SKM-1 (cell line): ENCODE measurements at regions not wholly inside any gene's neighbourhood (a gene's known extent, or its start where the extent isn't known, plus 50 kb on each side); places are given as distances from the start of the nearest gene placed in this dataset.
"Not testable (repeated sequence)": the region's sequence is repeated elsewhere in the genome, so short reads cannot be mapped to it uniquely, and the experiment has no call there.

ENCODE experiments used
- DNase-seq: peaks from one replicate; lab custom pipeline; 2025; ENCODE audit not compliant: unreplicated experiment; lab: John Stamatoyannopoulos, UW

GRCh38 chr12:66774929-66775328 lies 96.1 kb upstream of the GRIP1 start:
- DNase-seq: no peak

GRCh38 chr12:66775871-66776270 lies 97.0 kb upstream of the GRIP1 start:
- DNase-seq: no peak

DNA sequence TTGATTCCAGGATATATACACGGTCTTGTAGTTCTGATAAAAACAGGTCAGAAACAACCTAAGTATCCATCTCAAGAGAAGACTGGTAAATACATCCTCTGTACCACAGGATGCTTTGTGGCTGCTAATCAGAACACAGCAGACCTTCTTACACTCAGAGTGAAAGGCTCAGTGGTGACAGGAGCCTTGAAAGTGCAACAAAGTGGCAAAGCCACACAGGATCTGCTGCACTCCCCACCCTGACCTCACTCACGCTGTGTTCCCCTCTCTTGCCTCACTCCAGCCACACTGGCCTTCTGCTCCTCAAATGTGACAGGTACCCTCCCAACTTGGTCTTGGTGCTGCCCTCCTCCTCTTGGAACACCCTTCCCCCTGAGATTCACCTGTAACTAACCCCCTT lies 98.1 kb upstream of the GRIP1 start:
- DNase-seq: no peak

- no peak for DNase-seq
These were observed 100.6 kb upstream of the GRIP1 start for GRCh38 chr12:66779466-66779865.

- no peak for DNase-seq
These were observed 107.8 kb upstream of the GRIP1 start for GRCh38 chr12:66786531-66787308.

DNA sequence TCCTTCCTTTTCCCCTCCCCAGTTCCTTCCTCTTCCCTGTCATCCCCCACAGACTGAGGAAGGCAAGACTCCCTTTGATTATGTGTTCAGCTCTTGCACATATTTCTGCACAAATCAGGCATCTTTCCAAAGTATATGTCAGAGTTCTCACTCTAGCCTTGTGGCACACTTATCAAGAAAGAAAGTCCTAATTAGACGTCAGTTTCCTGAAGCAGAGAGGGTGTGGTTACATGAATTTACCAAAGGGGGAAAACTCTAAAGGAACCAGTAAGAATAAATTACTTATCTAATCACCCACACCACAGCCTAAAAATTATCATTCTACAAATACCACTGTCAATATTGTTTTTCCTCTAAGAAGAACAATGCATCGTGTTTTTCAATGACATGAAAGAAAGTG lies 120.7 kb upstream of the GRIP1 start:
- no peak for DNase-seq

DNA sequence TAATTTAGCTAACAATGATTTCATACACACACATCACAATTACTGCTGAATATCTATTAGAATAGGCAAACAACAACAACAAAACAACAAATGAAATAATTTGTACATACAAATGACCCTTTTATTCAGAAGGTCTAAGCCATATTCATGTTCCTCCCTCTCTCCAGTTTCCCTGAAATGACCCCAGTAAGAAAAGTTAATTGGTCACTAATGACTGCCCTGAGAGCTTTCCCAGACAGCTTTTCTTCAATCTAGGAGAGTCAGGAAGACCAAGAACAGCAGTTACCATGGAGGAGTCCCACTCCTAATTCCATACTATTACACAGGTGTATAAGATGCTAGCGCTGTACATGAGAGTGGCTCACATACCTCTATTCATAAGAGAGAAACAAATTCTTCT lies 121.2 kb upstream of the GRIP1 start:
- no peak for DNase-seq

GRCh38 chr12:66803930-66804329 lies 125.1 kb upstream of the GRIP1 start:
- DNase-seq: no peak

- no peak for DNase-seq
These were observed 125.7 kb upstream of the GRIP1 start for GRCh38 chr12:66804563-66804974.

GRCh38 chr12:66808606-66809005 lies 129.7 kb upstream of the GRIP1 start:
- DNase-seq: no peak

DNA sequence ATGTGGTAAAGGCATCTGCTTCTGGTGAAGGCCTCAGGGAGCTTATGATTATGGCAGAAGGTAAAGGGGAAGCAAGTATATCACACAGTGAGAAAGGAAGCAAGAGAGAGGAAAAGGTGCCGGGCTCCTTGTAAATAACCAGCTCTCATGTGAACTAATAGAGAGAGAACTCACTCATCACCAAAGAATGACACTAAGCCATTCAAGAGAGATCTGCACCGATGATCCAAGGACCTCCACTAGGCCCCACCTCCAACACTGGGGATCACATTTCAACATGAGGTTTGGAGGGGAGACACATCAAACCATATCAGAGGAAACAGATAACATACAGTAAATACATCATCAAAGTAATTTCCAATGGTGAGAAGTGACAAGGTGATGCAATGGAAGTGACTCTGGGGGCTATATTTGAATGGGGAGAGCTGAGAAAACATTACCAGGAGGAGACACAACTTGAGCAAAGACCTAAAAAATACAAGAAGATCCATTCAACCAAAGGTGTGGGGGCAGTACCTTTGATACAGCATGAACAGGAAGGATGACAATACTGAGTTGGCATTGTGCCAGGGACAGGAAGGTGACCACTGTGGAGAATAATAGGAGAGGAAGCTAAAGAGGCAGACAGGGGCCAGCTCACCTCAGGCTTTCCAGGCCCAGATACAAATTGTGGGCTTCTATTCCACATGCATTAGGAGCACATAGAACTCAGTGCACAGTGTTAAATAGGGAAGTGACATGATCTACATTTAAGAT lies 134.4 kb upstream of the GRIP1 start:
- DNase-seq: no peak

GRCh38 chr12:66819587-66819986 lies 140.7 kb upstream of the GRIP1 start:
- DNase-seq: no peak

DNA sequence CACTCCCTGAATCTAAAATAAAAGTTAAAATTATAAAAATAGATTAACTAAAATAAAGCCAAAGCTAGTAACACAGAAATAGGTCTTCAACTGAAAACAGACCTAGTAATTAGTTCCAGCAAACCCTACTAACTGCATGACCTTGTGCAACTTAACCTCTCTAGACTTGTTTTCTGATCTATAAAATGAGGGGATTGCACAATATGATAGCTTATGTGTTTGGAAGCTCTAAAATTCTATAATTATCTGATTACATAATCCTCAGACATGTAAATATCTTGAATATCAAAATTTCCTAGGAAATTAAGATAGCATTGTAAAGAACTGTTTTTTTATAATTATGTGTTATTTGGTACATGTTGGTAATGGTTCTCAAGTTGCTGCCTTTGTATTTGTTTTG lies 144.1 kb upstream of the GRIP1 start:
- no peak for DNase-seq

- no peak for DNase-seq
These were observed 145.1 kb upstream of the GRIP1 start for GRCh38 chr12:66823857-66824570.

- not testable (repeated sequence) for DNase-seq
These were observed 147.0 kb upstream of the GRIP1 start for GRCh38 chr12:66825921-66826320.

GRCh38 chr12:66829660-66830325 lies 150.9 kb upstream of the GRIP1 start:
- DNase-seq: no peak

- no peak for DNase-seq
These were observed 152.6 kb upstream of the GRIP1 start for GRCh38 chr12:66831495-66831894.

GRCh38 chr12:66832997-66833396 lies 154.1 kb upstream of the GRIP1 start:
- no peak for DNase-seq

DNA sequence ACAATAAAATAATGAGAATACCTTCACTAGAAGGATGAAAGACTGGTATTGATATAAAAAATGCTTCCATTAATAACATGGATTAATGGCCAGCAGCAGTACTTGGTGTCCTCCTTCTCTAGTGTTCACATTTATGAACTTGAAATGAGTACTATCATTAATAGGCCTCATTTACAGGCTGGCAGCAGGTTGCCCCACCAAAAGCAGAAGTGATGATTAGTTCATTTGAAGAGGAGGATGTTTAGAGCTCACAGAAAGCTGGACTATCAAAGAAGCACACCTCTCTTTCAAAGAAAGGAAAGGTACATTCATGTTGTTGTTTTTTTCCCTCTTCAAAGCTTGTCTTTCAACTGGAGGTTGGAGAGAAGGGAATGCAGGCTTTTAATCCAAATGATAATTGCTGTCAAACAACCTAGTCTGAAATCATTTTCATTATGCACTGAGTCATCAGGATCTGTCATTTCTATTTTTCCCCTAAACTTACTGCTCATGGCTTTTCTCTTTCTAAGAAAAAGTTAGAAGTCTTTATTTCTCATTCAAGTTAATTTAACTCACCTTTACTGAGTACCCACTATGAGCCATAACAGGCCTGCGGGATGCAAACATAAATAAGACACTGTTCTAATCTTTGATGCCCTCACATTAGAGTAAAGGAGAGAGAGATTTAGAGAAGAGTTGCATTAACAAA lies 157.9 kb upstream of the GRIP1 start:
- DNase-seq: no peak

DNA sequence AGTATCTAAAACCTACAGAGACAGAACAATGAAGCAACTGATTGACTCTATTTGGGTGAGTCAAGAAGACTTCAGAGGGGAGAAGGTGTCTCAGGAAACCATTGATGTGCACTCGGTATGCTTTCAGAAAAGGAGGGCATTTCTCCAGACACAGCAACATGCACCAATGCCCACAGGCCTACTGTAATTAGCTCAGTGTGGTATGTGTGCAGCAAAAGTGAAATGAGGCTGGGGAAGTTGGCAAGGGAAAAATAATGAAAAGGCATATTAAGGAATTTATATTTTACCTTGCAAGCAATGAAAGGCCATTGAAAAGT lies 158.4 kb upstream of the GRIP1 start:
- no peak for DNase-seq

DNA sequence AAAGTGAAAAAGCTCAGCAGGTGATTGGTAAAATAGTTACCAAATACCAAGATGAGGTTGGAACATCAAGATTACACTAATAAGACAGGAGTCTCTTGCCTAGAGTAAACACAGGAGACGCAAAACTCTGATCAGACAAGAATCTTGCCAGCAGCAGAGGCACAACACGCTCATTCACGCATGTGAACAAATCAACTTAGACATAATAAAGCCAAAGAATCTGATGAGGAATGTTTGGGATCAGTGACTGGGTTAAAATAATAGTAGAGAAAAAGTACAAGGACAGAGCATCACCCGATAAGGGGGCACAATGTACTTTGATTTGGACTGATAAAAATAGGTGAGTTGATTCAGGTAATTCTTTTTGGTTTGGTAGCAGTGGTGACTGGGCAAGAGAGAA lies 159.5 kb upstream of the GRIP1 start:
- no peak for DNase-seq
